ENCODE measurements at regions not wholly inside any gene's neighbourhood (a gene's known extent, or its start where the extent isn't known, plus 50 kb on each side); places are given as distances from the start of the nearest gene placed in this dataset.

- TF ChIP-seq, protein P1, sequence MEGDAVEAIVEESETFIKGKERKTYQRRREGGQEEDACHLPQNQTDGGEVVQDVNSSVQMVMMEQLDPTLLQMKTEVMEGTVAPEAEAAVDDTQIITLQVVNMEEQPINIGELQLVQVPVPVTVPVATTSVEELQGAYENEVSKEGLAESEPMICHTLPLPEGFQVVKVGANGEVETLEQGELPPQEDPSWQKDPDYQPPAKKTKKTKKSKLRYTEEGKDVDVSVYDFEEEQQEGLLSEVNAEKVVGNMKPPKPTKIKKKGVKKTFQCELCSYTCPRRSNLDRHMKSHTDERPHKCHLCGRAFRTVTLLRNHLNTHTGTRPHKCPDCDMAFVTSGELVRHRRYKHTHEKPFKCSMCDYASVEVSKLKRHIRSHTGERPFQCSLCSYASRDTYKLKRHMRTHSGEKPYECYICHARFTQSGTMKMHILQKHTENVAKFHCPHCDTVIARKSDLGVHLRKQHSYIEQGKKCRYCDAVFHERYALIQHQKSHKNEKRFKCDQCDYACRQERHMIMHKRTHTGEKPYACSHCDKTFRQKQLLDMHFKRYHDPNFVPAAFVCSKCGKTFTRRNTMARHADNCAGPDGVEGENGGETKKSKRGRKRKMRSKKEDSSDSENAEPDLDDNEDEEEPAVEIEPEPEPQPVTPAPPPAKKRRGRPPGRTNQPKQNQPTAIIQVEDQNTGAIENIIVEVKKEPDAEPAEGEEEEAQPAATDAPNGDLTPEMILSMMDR (conservative IDR thresholded peaks at IDR 0.05): no peak
- no peaks in the 10 kb centered on the region for H3K27me3 ChIP-seq (ENCODE audit: control insufficient read depth, insufficient read depth, low read length, poor library complexity, severe bottlenecking)
- Mint-ChIP-seq H3K27ac (no peak overlapping the region), H3K27me3 (ENCODE audit: insufficient read depth) (no peaks in the 10 kb centered on the region), H3K4me1 (peaks cover 2% of the 10 kb centered on the region), H3K36me3 (ENCODE audit: low read depth) (no peaks in the 10 kb centered on the region), H3K9me3 (no peaks in the 10 kb centered on the region), H3K4me3 (no peak overlapping the region)
- no peak for DNase-seq
- no peaks in the 10 kb centered on the region for H3K4me1 ChIP-seq (ENCODE audit: control insufficient read depth, insufficient read depth, low read length)
- no peaks in the 10 kb centered on the region for H3K9me3 ChIP-seq (ENCODE audit: control insufficient read depth, low read length)
- H3K36me3 ChIP-seq (ENCODE audit: control insufficient read depth, insufficient read depth, low read length): no peaks in the 10 kb centered on the region
- no peak overlapping the region for H3K4me3 ChIP-seq (ENCODE audit: low read length)
- no peak overlapping the region for H3K9ac ChIP-seq (ENCODE audit: extremely low read depth, low read length, poor library complexity, severe bottlenecking)
- no peak overlapping the region for H3K27ac ChIP-seq (ENCODE audit: low read depth, low read length)
- WGBS, 2 experiments (ENCODE audit: insufficient coverage in 1 of 2, insufficient read length in 1 of 2): 61 to 71% methylated on average over 2 to 3 of the region's 3 CpGs
These were observed 133.8 kb upstream of the TMC3 start for GRCh38 chr15:81507831-81508230.

- TF ChIP-seq, protein P1 (conservative IDR thresholded peaks at IDR 0.05): no peak
- no peak overlapping the region for H3K27ac Mint-ChIP-seq
- Histone ChIP-seq H3K4me3 (ENCODE audit: low read length) (no peak overlapping the region), H3K4me1 (ENCODE audit: control insufficient read depth, insufficient read depth, low read length) (no peaks in the 10 kb centered on the region), H3K9me3 (ENCODE audit: control insufficient read depth, low read length) (no peaks in the 10 kb centered on the region), H3K27ac (ENCODE audit: low read depth, low read length) (no peak overlapping the region), H3K9ac (ENCODE audit: extremely low read depth, low read length, poor library complexity, severe bottlenecking) (no peak overlapping the region), H3K36me3 (ENCODE audit: control insufficient read depth, insufficient read depth, low read length) (no peaks in the 10 kb centered on the region), H3K27me3 (ENCODE audit: control insufficient read depth, insufficient read depth, low read length, poor library complexity, severe bottlenecking) (no peaks in the 10 kb centered on the region)
- WGBS, 2 experiments (ENCODE audit: insufficient coverage in 1 of 2, insufficient read length in 1 of 2): 90% methylated on average over 1 of the region's 1 CpG; no CpG with 5 or more reads in 1 of the 2 experiments
- no peak overlapping the region for H3K4me3 Mint-ChIP-seq
- no peak for DNase-seq
- no peaks in the 10 kb centered on the region for H3K27me3 Mint-ChIP-seq (ENCODE audit: insufficient read depth)
- no peaks in the 10 kb centered on the region for H3K36me3 Mint-ChIP-seq (ENCODE audit: low read depth)
- H3K9me3 Mint-ChIP-seq: no peaks in the 10 kb centered on the region
- H3K4me1 Mint-ChIP-seq: peaks cover 2% of the 10 kb centered on the region
These were observed 132.9 kb upstream of the TMC3 start for GRCh38 chr15:81506936-81507335.

- Mint-ChIP-seq H3K36me3 (ENCODE audit: low read depth) (no peaks in the 10 kb centered on the region), H3K4me1 (peaks cover 2% of the 10 kb centered on the region), H3K4me3 (no peak overlapping the region), H3K27me3 (ENCODE audit: insufficient read depth) (no peaks in the 10 kb centered on the region), H3K27ac (no peak overlapping the region), H3K9me3 (no peaks in the 10 kb centered on the region)
- Histone ChIP-seq H3K27ac (ENCODE audit: low read depth, low read length) (no peak overlapping the region), H3K36me3 (ENCODE audit: control insufficient read depth, insufficient read depth, low read length) (no peaks in the 10 kb centered on the region), H3K9me3 (ENCODE audit: control insufficient read depth, low read length) (no peaks in the 10 kb centered on the region), H3K9ac (ENCODE audit: extremely low read depth, low read length, poor library complexity, severe bottlenecking) (no peak overlapping the region), H3K4me1 (ENCODE audit: control insufficient read depth, insufficient read depth, low read length) (no peaks in the 10 kb centered on the region), H3K27me3 (ENCODE audit: control insufficient read depth, insufficient read depth, low read length, poor library complexity, severe bottlenecking) (no peaks in the 10 kb centered on the region), H3K4me3 (ENCODE audit: low read length) (no peak overlapping the region)
- DNase-seq: no peak
- TF ChIP-seq, protein P1 (conservative IDR thresholded peaks at IDR 0.05): no peak
- WGBS, 2 experiments (ENCODE audit: insufficient coverage in 1 of 2, insufficient read length in 1 of 2): 89 to 93% methylated on average over 2 of the region's 2 CpGs
These were observed 132.1 kb upstream of the TMC3 start for GRCh38 chr15:81506071-81506470.

All from endodermal cell (in vitro differentiated cells).